ENCODE measurements at regions not wholly inside any gene's neighbourhood (a gene's known extent, or its start where the extent isn't known, plus 50 kb on each side); places are given as distances from the start of the nearest gene placed in this dataset.
"Not testable (repeated sequence)": the region's sequence is repeated elsewhere in the genome, so short reads cannot be mapped to it uniquely, and the experiment has no call there.

GRCh38 chr2:158866082-158866481 is 71.0 kb downstream of the DAPL1 start:
- intact Hi-C loops (cut with micrococcal nuclease); POLR2A ChIA-PET (ENCODE audit: partially characterized antibody); H3K4me3 Mint-ChIP-seq; H3K36me3 Mint-ChIP-seq; H3K27ac Mint-ChIP-seq; H3K36me3 ChIP-seq (ENCODE audit: insufficient read depth, low read length); H3K27me3 Mint-ChIP-seq; H3K27ac ChIP-seq (ENCODE audit: low read depth, low read length); H3K4me3 ChIP-seq (ENCODE audit: low read length in 2 of 2); CTCF ChIA-PET (ENCODE audit: partially characterized antibody); DNase-seq; H3K9me3 ChIP-seq (ENCODE audit: control insufficient read depth in 1 of 2, low read length in 2 of 2); H3K4me1 ChIP-seq (ENCODE audit: insufficient read depth, low read length); H3K9me3 Mint-ChIP-seq; H3K27me3 ChIP-seq (ENCODE audit: insufficient read depth, low read length); H3K4me1 Mint-ChIP-seq: not testable (repeated sequence)

DNA sequence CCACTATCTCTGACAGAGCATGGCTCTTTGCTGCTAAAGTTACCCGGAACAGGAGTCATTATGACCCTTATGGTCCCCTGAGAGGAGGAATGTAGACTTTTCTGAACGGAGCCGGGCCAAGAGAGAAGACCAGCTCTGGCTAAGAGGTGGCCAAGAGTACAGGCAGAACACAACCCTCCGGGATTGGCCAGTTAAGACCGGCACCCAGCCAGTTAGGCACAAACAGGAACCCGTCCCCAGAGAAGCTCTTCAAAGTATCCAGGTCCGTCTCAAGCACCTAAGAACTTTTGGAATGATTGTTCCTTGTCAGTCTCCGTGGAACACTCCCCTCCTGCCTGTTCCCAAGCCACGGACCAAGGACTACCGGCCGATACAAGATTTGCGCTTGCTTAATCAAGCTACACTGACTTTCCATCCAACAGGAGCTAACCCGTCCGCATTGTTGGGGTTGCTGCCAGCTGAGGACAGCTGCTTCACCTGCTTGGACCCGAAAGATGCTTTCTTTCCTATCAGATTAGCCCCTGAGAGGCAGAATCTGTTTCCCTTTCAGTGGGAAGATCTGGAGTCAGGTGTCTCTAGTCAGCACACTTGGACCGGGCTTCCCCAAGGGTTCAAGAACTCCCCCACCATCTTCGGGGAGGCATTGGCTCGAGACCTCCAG is 72.5 kb downstream of the DAPL1 start:
- H3K27me3 Mint-ChIP-seq; H3K27ac ChIP-seq (ENCODE audit: low read depth, low read length): not testable (repeated sequence)

DNA sequence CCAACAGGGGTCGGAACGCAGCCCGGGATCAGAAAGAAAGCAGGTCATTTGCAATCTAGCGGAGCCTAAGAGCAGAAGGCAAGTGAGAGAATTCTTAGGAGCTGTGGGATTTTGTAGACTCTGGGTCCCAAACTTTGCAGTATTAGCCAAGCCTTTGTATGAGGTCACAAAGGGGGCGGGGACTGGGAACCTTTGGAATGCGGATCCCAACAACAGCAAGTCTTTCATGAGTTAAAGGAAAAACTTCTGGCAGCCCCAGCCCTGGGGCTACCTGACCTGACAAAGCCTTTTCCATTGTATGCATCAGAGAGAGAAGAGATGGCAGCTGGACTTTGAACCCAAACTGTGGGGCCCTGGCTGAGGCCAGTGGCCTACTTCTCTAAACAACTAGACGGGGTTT is 73.3 kb downstream of the DAPL1 start:
- H3K9me3 Mint-ChIP-seq; H3K9me3 ChIP-seq (ENCODE audit: control insufficient read depth in 1 of 2, low read length in 2 of 2); H3K27me3 Mint-ChIP-seq; DNase-seq; intact Hi-C loops (cut with micrococcal nuclease); H3K4me1 Mint-ChIP-seq; H3K27ac ChIP-seq (ENCODE audit: low read depth, low read length); H3K4me3 Mint-ChIP-seq; H3K4me1 ChIP-seq (ENCODE audit: insufficient read depth, low read length); H3K27me3 ChIP-seq (ENCODE audit: insufficient read depth, low read length); CTCF ChIA-PET (ENCODE audit: partially characterized antibody); POLR2A ChIA-PET (ENCODE audit: partially characterized antibody); H3K36me3 Mint-ChIP-seq; H3K36me3 ChIP-seq (ENCODE audit: insufficient read depth, low read length); H3K4me3 ChIP-seq (ENCODE audit: low read length in 2 of 2); H3K27ac Mint-ChIP-seq: not testable (repeated sequence)

More for the DNA sequence above, 72.5 kb downstream of the DAPL1 start:
- intact Hi-C loops (cut with micrococcal nuclease); H3K36me3 ChIP-seq (ENCODE audit: insufficient read depth, low read length); H3K4me1 Mint-ChIP-seq; H3K4me3 Mint-ChIP-seq; CTCF ChIA-PET (ENCODE audit: partially characterized antibody); POLR2A ChIA-PET (ENCODE audit: partially characterized antibody); H3K4me3 ChIP-seq (ENCODE audit: low read length in 2 of 2); H3K9me3 Mint-ChIP-seq; H3K36me3 Mint-ChIP-seq; H3K4me1 ChIP-seq (ENCODE audit: insufficient read depth, low read length); H3K27me3 ChIP-seq (ENCODE audit: insufficient read depth, low read length); DNase-seq; H3K9me3 ChIP-seq (ENCODE audit: control insufficient read depth in 1 of 2, low read length in 2 of 2); H3K27ac Mint-ChIP-seq: not testable (repeated sequence)

DNA sequence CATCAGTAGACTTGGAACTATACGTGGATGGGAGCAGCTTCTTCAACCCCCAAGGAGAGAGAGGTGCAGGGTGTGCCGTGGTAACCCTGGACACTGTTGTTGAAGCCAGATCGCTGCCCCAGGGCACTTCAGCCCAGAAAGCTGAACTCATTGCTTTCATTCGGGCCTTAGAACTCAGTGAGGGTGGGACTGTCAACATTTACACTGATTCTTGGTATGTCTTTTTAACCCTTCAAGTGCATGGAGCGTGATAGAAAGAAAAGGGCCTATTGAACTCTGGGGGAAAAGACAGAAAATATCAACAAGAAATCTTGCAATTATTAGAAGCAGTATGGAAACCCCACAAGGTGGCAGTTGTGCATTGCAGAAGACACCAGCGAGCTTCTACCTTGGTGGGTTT is 74.0 kb downstream of the DAPL1 start:
- H3K27ac ChIP-seq (ENCODE audit: low read depth, low read length); CTCF ChIA-PET (ENCODE audit: partially characterized antibody); H3K27ac Mint-ChIP-seq; H3K4me3 ChIP-seq (ENCODE audit: low read length in 2 of 2); POLR2A ChIA-PET (ENCODE audit: partially characterized antibody); intact Hi-C loops (cut with micrococcal nuclease); DNase-seq; H3K27me3 Mint-ChIP-seq; H3K4me1 ChIP-seq (ENCODE audit: insufficient read depth, low read length); H3K36me3 Mint-ChIP-seq; H3K36me3 ChIP-seq (ENCODE audit: insufficient read depth, low read length); H3K4me3 Mint-ChIP-seq; H3K4me1 Mint-ChIP-seq; H3K9me3 ChIP-seq (ENCODE audit: control insufficient read depth in 1 of 2, low read length in 2 of 2); H3K27me3 ChIP-seq (ENCODE audit: insufficient read depth, low read length); H3K9me3 Mint-ChIP-seq: not testable (repeated sequence)

- H3K4me3 Mint-ChIP-seq; H3K27ac Mint-ChIP-seq; H3K4me1 ChIP-seq (ENCODE audit: insufficient read depth, low read length); H3K9me3 ChIP-seq (ENCODE audit: control insufficient read depth in 1 of 2, low read length in 2 of 2); CTCF ChIA-PET (ENCODE audit: partially characterized antibody); intact Hi-C loops (cut with micrococcal nuclease); H3K27me3 Mint-ChIP-seq; H3K9me3 Mint-ChIP-seq; H3K36me3 Mint-ChIP-seq; H3K4me1 Mint-ChIP-seq; H3K27me3 ChIP-seq (ENCODE audit: insufficient read depth, low read length); H3K36me3 ChIP-seq (ENCODE audit: insufficient read depth, low read length); H3K27ac ChIP-seq (ENCODE audit: low read depth, low read length); DNase-seq; POLR2A ChIA-PET (ENCODE audit: partially characterized antibody); H3K4me3 ChIP-seq (ENCODE audit: low read length in 2 of 2): not testable (repeated sequence)
These were observed 74.5 kb downstream of the DAPL1 start for GRCh38 chr2:158869609-158870008.

- CTCF ChIA-PET (ENCODE audit: partially characterized antibody): no interaction called here
- intact Hi-C loops (cut with micrococcal nuclease): no loop called here
- Mint-ChIP-seq H3K27me3 (peaks cover 0 to 4% of the 10 kb centered on the region in 2 donors), H3K36me3 (no peaks in the 10 kb centered on the region), H3K9me3 (no peaks in the 10 kb centered on the region), H3K4me3 (no peak overlapping the region), H3K4me1 (no peaks in the 10 kb centered on the region), H3K27ac (no peak overlapping the region)
- Histone ChIP-seq H3K36me3 (ENCODE audit: insufficient read depth, low read length) (no peaks in the 10 kb centered on the region), H3K4me3 (ENCODE audit: low read length in 2 of 2) (no peak overlapping the region), H3K27me3 (ENCODE audit: insufficient read depth, low read length) (no peaks in the 10 kb centered on the region), H3K9me3 (ENCODE audit: control insufficient read depth in 1 of 2, low read length in 2 of 2) (no peaks in the 10 kb centered on the region), H3K27ac (ENCODE audit: low read depth, low read length) (no peak overlapping the region), H3K4me1 (ENCODE audit: insufficient read depth, low read length) (no peaks in the 10 kb centered on the region)
- POLR2A ChIA-PET (ENCODE audit: partially characterized antibody): no interaction called here
- no peak for DNase-seq
These were observed 82.9 kb downstream of the DAPL1 start for GRCh38 chr2:158878003-158878402.

DNA sequence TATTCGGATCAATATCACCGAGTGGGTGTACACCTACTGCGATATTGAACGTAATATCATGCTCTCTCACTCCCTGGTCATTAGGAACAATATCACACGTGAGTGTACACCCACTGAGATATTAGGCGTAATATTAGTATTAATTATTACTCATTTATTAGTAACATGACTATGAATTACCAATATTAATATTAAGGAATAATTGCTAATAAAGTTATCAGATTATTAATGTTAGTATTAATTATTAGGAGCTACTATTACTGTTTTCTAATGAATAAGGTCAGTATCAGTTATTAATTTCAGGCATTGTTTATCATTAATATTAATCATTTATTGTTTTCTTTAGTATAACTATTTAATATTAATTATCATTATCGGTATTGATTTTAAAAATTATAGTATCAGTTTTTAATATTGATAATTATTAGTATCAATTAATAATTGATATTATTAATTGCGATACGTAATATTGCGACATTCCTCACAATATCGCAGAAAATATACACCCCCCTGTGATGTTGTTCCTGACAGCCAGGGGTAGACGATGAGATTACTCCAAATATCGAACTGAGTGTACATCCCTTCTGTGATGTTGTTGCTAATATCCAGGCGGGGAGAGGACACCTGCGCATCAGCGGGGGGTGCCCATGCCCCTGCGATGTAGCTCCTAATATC is 84.2 kb downstream of the DAPL1 start:
- Mint-ChIP-seq H3K4me1 (no peaks in the 10 kb centered on the region), H3K36me3 (no peaks in the 10 kb centered on the region), H3K9me3 (no peaks in the 10 kb centered on the region), H3K4me3 (no peak overlapping the region), H3K27me3 (peaks cover 0 to 4% of the 10 kb centered on the region in 2 donors), H3K27ac (no peak overlapping the region)
- no peak overlapping the region for H3K27ac ChIP-seq (ENCODE audit: low read depth, low read length)
- POLR2A ChIA-PET (ENCODE audit: partially characterized antibody): no interaction called here
- H3K4me3 ChIP-seq (ENCODE audit: low read length in 2 of 2): no peak overlapping the region
- no peak for DNase-seq
- H3K9me3 ChIP-seq (ENCODE audit: control insufficient read depth in 1 of 2, low read length in 2 of 2): no peaks in the 10 kb centered on the region
- intact Hi-C loops (cut with micrococcal nuclease): no loop called here
- CTCF ChIA-PET (ENCODE audit: partially characterized antibody): interaction anchor here (0.5 kb wide), 1 partner anchor 289 kb away, joined by 3 read pairs; no protein-coding TSS in a partner anchor
- H3K36me3 ChIP-seq (ENCODE audit: insufficient read depth, low read length): no peaks in the 10 kb centered on the region
- no peaks in the 10 kb centered on the region for H3K4me1 ChIP-seq (ENCODE audit: insufficient read depth, low read length)
- H3K27me3 ChIP-seq (ENCODE audit: insufficient read depth, low read length): no peaks in the 10 kb centered on the region

DNA sequence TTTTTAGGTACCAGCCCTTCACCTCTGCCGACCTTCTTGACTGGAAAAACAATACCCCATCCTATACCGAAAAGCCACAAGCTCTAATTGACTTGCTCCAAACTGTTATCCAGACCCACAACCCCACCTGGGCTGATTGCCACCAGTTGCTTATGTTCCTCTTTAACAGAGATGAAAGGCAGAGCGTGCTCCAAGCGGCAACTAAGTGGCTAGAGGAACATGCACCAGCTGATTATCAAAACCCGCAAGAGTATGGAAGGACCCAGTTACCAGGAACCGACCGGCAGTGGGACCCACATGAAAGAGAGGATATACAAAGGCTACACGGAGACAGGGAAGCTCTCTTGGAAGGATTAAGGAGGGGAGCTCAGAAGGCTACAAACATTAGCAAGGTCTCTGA is 86.1 kb upstream of the TANC1 start:
- Histone ChIP-seq H3K9me3 (ENCODE audit: control insufficient read depth in 1 of 2, low read length in 2 of 2) (no peaks in the 10 kb centered on the region), H3K36me3 (ENCODE audit: insufficient read depth, low read length) (no peaks in the 10 kb centered on the region), H3K27me3 (ENCODE audit: insufficient read depth, low read length) (no peaks in the 10 kb centered on the region), H3K4me3 (ENCODE audit: low read length in 2 of 2) (no peak overlapping the region), H3K4me1 (ENCODE audit: insufficient read depth, low read length) (no peaks in the 10 kb centered on the region), H3K27ac (ENCODE audit: low read depth, low read length) (no peak overlapping the region)
- intact Hi-C loops (cut with micrococcal nuclease): no loop called here
- Mint-ChIP-seq H3K4me3 (no peak overlapping the region), H3K9me3 (no peaks in the 10 kb centered on the region), H3K4me1 (no peaks in the 10 kb centered on the region), H3K27ac (no peak overlapping the region), H3K36me3 (no peaks in the 10 kb centered on the region), H3K27me3 (peaks cover 3 to 12% of the 10 kb centered on the region in 2 donors)
- ChIA-PET POLR2A (ENCODE audit: partially characterized antibody) (no interaction called here), CTCF (ENCODE audit: partially characterized antibody) (no interaction called here)
- no peak for DNase-seq

Data from CD4-positive, alpha-beta memory T cell (primary cell).